Germinal center (tissue), 1 donor: ENCODE measurements at regions not wholly inside any gene's neighbourhood (a gene's known extent, or its start where the extent isn't known, plus 50 kb on each side); places are given as distances from the start of the nearest gene placed in this dataset.

ENCODE experiments used
- DNase-seq: peaks from one replicate; pipeline ENCODE4 v3.0.0; 2012; ENCODE audit warnings: mixed read lengths, low spot score

DNA sequence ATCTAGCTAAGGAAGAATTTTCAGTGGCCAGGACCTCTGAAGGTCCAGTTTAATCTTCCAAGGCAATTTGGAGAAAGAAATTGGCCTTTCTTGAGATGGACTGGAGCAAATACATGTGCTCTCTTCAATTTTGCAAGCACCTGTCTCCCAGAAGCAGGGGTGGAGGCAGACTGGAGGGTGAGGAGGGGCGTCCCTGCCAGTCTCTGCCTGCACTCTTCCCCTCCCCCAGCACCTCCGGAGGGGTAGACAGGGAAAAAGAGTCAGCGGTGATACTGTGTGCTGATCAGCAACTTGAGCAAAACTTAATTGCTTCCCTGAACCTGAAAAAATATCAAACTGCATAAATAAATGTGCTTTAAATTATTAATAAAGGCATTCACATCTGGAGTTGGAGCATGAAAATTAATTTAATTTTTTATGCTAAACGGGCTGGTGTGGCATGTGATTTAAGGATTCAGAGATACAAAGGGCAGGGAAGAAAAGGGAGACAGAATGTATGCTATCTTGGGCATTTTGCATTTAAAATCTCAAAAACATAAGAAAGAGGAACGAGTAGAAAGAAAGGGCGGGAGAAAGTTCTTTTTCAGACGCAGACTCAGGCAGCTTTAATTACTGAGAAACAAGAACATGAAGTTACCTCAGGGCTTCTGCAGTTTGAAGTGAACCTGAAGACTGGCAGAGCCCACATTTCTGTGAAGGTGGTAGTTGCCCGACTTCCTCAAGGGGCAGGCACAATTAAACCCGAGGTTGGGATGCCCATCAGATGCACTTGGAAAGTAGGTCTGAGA lies 319.7 kb downstream of the UACA start:
- DNase-seq = no peak

DNA sequence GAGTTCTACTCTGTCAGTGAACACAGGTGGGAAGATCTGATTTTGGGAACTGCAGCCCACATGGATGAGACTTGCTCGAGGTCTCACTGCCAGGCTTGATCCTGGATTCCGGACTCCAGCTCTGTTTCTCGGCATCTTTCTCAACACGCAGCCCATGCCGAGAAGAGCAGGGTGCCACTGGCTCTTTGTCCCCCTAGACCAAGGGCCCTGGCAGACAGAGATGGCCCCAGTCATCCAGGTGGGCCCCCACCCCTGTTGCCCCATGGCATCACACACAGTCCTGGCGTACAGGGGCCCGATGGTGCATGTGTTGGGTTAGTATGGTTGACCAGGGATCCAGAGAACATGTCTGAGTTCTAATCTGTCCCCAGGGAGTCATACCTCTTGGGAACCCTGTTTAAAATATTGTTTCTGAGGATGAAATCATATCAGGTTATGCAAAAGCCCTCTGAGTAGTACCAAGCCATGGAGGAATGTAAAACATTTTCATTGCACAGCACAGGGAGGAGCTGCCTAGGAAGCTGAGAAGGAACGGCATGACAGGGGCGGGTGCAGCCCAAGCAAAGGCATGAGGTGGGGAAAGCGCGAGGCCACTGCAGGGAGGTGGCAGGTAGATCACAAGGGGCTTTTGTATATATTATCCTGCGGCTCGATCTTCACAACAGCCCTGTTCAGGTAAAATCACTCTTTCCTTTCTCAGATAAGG lies 320.6 kb downstream of the UACA start:
- no peak for DNase-seq

DNA sequence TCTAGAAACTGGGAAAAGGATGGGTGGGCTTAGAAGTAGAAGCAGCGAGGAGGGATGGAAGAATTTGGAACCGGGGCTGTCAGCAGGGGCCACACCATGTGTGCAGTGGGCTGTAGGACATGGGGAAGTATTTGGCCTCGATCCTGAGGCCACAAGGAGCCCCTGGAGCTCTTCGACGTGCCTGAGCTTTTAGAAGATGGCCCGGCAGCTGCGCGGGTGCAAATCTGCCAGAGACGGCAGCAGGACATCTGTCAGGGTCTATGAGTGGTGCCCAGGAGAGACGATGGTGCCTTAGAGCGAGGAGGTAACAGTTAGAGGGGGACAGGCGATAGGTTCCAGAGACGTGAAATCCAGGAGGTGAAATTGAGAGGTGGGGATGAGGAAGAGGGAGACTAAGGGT lies 321.1 kb downstream of the UACA start:
- no peak for DNase-seq

DNA sequence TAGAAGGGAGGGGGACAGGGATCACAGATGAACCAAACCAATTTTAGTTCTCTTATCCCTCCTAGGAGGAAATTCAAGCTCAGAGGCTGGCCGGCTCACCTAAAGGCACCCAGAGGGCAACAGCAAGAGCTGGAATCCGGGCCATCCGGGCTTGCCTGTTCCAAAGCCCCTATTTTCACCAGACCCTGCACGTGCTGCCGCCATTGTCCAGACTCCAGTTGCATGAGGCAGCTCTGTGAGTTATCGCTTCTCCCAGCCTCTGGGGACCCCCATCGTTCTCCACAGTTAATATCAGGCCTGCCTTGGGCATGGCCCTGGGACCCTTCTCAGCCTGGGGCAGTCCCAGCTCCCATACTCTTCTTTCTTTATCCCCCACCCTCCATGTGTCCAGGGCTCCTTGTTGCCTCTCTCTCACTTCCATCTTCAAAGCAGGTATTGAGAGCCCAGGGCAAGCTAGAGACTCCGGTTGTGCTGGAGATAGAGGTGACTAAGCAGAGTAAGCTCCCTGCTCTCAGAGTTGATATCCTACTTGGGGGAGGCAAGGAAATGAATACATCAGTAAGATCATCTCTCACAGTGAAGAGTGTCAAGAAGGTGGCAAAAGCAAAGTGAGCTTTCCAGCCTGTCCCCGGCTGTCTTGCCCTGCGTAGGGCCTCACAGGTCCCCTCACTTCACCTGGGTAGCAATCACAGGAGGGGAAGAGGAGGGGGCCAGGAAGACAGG lies 322.8 kb downstream of the UACA start:
- DNase-seq = no peak

DNA sequence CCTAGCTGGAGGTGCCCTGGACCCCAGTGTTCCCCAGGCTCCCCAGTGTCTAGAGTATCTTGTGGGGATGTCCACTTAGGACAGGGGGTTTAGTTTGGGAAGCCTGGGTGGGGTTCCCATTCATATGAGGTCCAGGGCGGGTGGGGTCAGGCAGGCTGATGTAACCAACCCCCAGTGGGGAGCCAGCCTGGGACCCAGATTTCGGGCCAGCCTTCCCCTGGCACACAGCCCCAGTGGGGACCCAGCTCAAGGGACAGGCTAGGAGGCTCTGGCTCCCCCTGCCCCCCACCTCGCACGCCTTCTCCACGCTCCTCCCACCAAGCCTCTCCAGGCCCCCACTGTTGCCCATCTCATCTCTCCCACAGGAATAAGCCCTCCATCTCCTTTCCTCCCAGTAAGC lies 323.5 kb downstream of the UACA start:
- DNase-seq = no peak

DNA sequence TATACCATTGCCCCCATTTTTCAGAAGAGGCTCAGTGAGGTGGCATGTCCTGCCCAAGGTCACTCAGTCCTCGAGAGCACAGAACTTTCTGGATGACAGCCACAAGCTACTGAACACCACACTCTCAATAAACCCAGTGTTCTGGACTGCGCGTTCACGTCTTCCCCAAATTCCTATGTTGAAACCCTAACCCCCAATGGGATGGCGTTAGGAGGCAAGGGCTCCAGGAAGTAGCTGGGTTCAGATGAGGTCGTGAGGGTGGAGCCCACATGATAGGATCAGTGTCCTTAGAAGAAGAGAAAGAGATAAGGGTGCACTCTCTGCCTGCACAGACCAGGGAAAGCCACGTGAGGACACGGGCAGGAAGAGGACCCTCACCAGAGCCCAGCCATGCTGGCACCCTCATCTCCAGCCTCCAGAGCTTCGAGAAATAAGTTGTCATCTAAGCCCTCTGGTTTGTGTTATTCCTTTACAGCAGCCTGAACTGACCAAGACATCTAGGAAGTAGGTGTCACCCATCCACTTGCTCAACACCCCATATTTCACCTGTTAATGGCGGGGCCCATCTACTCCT lies 324.0 kb downstream of the UACA start:
- no peak for DNase-seq

DNA sequence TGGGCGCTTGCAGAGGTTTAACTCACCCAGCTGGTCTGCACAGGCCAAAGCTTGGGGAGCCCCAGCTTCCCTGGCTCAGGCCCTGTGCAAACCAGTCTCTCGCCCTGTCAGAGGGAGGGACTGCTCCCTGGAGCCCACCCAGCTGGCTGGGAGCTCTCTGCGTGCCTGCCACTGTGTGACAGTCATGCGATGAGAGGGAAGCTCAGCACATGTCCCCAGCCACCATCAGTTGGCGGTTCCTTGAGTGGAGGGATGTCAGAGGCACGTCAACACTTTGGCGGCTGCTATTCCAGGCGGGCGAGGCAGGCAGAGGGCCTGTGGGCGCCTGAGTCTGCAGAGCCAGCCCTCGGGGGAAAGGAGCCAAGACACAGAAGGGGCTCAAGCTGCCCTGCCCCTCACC lies 324.6 kb downstream of the UACA start:
- no peak for DNase-seq

DNA sequence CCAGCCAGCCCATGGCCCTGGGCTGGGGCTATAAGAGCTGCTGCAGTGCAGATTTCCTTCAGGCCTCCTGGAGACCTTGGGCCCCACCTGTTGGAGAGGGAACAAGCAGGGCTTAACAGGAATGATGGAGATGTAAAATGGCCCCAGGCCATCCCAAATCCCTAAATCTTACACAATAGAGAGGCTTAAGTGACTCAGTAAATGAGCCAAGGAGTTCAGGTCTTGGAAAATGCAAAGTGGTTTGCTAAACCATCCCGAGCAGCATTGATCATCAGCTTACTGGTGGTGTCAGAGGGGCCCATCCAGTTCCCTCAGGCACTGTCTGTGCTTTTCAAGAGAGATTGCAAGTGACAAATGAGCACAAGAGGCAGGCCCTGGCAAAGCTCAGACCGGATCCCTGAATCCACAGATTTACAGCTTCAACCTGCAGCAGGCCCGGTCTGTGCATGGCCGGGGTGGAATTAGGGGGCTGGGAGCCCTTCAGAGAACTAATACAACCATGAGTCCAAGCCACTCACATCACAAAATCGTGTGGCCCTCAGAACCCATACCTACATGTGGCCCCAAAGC lies 325.4 kb downstream of the UACA start:
- DNase-seq = no peak

DNA sequence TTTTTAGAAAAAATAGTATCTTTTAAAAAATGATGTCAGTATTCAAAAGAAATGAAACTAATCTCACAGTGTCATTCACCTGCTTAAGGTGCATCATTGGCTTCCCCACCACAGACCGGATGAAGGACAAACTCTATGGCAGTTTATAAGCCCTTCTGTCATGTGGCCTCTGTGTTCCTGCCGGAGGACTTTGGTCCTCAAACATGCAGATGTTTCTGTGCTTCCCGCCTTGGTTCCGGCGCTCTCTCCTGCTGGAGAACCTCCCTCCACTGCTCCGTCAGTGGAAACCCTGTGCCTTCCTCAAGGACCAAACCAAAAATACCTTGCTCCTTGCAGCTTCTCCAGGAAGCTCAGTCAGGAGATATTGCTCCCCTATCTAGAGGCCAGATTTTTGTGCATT lies 326.3 kb downstream of the UACA start:
- no peak for DNase-seq

DNA sequence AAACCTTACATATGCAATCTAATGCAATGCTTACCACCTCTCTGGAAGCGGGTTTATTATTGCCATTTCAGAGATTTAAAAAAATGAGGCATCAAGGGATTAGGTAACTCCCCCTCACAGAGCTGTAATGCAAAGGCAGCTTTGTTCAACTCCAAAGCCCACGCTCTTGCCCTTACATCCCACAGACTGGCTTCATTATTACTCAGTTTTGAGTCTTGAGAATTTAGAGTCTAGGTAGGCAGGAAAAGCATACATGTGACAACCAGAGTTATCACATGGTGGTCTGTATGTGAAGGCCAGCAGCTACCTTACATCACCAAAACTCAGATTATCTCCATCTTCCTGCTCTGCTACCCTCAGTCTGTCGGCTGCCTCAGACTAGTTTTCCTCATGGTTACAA lies 326.9 kb downstream of the UACA start:
- DNase-seq = no peak

DNA sequence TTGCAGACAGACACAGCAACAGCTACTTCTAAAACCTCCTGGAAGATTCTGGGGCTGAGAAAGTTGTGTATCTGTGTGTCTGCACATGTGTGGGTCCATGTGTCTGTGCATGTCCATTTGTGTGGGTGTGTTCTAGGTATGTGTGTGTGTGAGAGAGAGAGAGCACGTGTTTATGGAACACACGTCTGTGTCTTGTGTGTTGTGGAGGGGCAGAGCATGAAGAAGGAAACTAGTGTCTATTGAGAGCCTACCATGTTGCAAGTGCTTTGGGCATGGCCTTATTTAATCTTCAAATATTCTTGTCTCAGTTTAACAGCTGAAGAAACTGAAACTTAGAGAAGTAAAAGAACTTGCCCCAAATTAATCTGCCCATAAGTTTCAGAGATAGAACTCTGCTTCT lies 327.5 kb downstream of the UACA start:
- DNase-seq = no peak

DNA sequence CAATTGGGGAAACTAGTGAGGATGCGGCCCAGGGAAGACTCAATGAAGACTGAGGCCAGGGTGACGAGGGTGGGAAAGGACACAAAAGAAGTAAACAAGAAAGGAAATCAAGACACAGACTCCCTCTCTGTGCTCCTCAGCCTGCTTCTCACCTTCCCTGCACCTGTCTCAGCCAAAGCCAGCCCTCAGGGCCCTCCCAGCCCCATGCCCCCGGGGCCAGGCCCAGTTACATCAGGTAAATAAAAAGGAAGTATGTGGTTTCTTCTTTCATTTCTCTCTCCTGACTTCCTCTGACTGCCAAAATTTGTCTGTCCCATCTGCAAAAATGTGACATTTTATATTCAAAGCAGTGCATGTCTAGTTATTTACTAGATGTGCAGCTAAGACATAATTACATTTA lies 328.0 kb downstream of the UACA start:
- peak; percentile 75 for DNase-seq

DNA sequence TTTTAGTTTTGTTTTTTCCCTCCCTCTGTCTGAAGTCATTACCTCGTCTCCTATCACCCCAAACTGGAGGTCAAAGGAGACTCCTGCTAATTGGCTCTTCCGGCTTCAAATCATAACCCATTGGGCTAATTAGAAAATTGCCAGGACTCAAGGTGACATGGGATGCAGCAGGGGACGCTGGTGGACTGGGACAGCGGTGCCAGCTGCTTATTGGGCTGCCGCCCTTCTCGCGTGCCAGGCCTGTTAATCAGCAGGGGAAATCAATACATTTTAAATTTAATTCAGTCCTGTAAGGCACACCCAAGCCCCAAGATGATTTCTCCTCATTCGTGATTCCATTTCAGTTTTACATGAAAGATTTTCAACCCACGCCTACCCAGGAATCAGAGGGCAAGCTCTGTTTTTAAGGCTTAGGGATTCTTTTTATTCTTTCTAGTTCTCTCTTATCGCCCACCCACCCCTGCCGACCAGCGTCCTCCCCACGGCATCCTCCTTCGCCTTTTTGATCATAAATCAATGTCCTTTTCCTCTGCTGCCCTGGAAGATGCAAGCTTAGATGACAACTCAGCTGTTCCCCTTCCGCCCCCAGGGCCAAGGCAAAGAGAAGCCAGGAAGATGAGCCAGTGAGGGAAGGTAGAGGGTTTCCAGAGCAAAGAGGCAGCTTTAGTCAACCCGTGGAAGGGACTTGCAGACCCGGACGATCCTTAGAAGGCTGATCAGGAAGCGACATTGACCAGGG lies 329.6 kb downstream of the UACA start:
- DNase-seq = no peak

DNA sequence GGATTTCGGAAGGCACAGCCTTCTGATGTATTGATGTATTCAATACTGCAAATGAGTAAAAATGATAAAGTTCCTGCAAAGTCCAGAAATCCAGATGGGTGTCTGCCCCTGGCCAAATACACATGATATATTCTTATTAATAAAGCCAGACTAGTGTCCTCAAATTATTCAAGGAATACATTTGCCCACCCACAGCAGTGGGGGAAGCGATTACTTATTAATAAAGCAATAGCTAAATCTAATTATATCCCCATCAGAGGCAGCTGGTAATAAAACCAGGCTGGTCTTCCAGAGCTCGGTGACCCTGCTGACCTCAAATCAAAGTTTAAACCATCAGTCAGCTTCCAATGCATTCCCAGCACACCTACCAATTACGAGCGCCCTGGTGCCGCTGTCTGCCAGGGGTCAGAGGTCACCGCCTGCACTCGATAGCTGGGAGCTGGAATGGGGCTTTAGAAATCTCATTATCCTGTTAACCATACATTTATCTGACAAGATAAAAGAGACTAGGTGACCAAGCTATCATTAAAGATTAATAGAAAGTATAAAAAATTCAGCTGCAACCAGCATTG lies 330.3 kb downstream of the UACA start:
- DNase-seq = no peak

DNA sequence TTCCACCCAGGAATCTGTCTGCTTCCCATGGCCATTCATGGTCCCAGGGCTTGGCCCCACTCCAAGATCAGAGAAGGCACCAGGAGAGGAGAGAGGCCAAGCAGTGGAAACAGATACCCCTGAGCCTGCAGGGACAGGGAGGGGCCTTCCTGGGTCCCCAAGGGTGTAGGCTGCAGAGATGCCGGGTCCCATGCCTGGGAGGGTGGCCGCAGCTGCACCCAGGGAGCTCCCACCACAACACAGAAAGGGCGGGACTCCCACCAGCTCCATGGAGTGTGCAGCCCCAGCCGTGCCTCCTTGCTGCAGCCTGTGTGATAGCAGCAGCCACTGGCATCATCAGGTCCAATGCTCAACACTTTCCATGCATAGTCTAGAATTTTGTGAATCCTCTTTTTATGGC lies 331.5 kb downstream of the UACA start:
- DNase-seq = no peak

DNA sequence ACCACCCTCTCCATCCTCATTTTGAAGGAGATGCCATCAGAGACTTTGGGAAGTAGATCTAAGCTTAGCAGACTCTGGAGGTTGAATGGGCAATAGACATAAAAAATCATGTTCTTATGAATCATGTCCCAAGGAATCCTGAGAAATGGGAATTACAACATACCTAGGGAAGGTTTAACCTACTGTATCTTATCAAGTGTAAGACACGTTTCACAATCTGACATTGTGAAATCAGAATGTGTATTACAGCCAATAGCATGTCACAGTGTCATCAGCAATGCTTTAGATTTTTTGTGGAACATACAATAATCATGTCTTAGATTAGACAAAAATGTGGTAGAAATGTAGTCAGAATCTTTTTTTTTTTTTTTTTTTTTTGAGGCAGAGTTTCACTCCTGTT lies 332.4 kb upstream of the TLE3 start:
- no peak for DNase-seq

DNA sequence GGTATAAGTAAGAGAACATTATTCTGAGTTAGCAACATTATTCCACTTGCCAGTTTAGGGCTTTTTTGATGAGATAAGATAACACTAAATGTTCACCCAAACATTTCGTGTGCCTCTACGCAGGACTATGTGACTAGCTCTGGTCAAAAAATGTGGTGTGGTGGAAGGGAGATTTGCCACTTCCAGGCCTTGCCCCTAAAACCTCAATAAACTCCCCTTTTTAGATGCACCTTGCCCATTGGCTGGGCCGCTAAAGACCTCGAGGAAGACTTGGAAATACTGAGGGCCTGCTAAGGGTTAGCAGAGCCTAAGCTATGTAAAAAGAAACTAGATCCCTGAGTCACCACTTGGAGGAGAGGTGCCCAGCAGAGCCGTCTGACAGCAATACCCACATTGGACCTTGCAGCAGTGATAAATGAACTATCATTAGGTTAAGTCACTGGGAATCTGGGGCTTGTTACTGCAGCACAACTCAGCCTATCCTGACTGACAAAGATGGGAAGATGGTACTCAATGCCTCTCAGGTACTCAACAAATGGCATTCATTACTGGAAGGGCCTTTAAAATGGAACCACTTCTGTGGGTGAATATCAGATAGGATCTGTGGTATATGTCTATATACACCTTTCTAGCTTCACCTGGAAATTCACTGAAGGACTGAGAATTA lies 331.5 kb upstream of the TLE3 start:
- no peak for DNase-seq

DNA sequence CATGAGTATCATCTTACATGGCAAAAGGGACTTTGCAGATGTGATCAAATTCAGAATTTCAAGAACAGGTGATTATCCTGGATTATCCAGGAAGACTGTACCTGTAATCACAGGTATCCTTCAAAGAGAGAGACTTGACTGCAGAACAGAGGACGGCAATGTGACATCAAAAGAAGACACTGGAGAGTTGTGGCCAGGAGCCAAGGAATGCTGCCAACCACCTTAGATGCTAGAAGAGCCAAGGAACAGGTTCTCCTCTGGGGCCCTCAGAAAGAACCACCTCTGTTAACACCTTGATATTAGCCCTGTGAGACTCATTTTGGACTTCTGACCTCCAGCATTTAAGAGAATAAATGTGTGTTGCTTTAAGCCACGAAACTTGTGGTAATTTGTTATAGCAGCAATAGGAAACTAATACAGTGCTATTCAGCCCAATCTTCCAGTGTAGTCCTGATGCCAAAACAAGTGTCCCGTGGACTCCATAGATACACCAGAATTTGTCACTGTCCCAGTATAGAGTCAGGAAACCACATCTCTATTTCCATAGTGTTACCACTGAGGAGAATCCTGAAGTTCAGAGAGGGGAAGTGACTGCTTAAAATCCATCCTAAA lies 330.6 kb upstream of the TLE3 start:
- DNase-seq = no peak

DNA sequence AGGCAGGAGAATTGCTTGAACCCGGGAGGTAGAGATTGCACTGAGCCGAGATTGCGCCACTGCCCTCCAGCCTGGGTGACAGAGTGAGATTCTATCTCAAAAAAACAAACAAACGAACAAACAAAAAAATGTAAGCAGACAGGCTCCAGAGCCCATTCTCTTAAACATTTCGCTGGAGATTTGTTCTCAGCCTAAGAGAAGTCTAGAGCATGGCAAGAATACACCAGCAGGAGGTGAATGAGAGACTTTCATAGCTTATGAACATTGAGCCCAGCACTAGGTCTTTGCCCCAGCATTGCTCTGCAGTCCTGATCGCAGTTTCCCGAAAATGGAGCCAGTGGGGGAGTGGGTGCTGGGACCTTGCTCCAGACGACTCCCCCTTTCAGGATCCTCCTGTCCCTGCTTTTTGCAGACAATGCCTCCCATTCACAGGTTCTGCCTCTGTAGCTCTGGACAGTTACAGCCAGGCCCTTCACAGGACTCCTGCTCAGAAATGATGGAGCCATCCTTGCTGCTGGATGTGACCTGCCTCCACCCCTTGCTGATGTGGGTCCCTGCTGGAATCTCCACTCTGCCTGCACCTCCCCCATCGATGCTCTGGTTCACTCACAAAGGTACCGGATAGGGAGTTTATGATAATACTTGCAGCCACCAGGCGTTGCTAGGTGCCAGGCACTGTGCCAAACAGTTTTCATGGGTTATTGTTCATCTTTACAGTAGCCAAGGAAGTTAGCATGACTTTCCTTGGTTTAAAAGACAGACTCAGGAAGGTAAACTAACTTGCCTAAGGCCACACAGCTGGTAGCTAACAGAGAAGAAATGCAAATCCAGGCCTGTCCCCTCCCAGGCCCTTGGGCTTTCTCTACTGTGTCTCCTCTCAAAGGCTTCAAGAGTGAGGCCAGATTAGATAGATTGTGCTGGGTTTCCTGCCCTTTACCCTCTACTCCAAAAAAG lies 329.7 kb upstream of the TLE3 start:
- DNase-seq = no peak
